HEK293T (cell line): ENCODE measurements at regions not wholly inside any gene's neighbourhood (a gene's known extent, or its start where the extent isn't known, plus 50 kb on each side); places are given as distances from the start of the nearest gene placed in this dataset.

Experiments
- CTCF ChIA-PET: fragments of 350-600 bp; formaldehyde crosslinking; extraction: SDS; loops from one replicate; lab custom pipeline; 2021; ENCODE audit warnings: antibody characterized with exemption, inconsistent platforms; lab: Yijun Ruan, JAX
- POLR2A ChIA-PET: fragments of 350-600 bp; formaldehyde crosslinking; extraction: SDS; loops from one replicate; lab custom pipeline; 2020; ENCODE audit warnings: antibody characterized with exemption, inconsistent platforms; lab: Yijun Ruan, JAX
- DNase-seq: peaks from one replicate; pipeline ENCODE4 v3.0.0; 2012; ENCODE audit warnings: mixed read lengths; ENCODE audit errors: extremely low spot score
- ARNT ChIP-seq: fragments of 450-650 bp; IDR thresholded peaks from 2 replicates; pipeline ENCODE4 v1.6.1; 2017; ENCODE audit warnings: mild to moderate bottlenecking
- BHLHE40 ChIP-seq: fragments of 450-650 bp; IDR thresholded peaks from 2 replicates; pipeline ENCODE4 v1.6.1; 2016; ENCODE audit warnings: mild to moderate bottlenecking, moderate library complexity, borderline replicate concordance
- CTBP1 ChIP-seq: fragments of 450-650 bp; IDR thresholded peaks from 2 replicates; pipeline ENCODE4 v1.6.1; 2016; ENCODE audit warnings: borderline replicate concordance
- ELF4 ChIP-seq: fragments of 450-650 bp; IDR thresholded peaks from 2 replicates; pipeline ENCODE4 v1.6.1; 2017; ENCODE audit warnings: antibody characterized with exemption
- FOXA1 ChIP-seq: fragments of 450-650 bp; IDR thresholded peaks from 2 replicates; pipeline ENCODE4 v1.6.1; 2016; ENCODE audit warnings: mild to moderate bottlenecking
- FOXK2 ChIP-seq: fragments of 450-650 bp; IDR thresholded peaks from 2 replicates; pipeline ENCODE4 v1.6.1; 2016; ENCODE audit warnings: mild to moderate bottlenecking
- FOXM1 ChIP-seq: fragments of 450-650 bp; IDR thresholded peaks from 2 replicates; pipeline ENCODE4 v1.6.1; 2017; ENCODE audit warnings: mild to moderate bottlenecking, borderline replicate concordance
- HDGF ChIP-seq: fragments of 450-650 bp; IDR thresholded peaks from 2 replicates; pipeline ENCODE4 v1.6.1; 2017; ENCODE audit warnings: antibody characterized with exemption, borderline replicate concordance
- L3MBTL2 ChIP-seq: fragments of 450-650 bp; conservative IDR thresholded peaks from 2 replicates; pipeline ENCODE4 v1.6.1; 2016; ENCODE audit warnings: mild to moderate bottlenecking
- LEF1 ChIP-seq: fragments of 450-650 bp; IDR thresholded peaks from 2 replicates; pipeline ENCODE4 v1.6.1; 2017; ENCODE audit warnings: mild to moderate bottlenecking, borderline replicate concordance
- NFRKB ChIP-seq: fragments of 450-650 bp; IDR thresholded peaks from 2 replicates; pipeline ENCODE4 v1.6.1; 2016; ENCODE audit warnings: mild to moderate bottlenecking, moderate library complexity
- SP1 ChIP-seq: fragments of 450-650 bp; IDR thresholded peaks from 2 replicates; pipeline ENCODE4 v1.6.1; 2017
- SUZ12 ChIP-seq: fragments of 450-650 bp; IDR thresholded peaks from 2 replicates; pipeline ENCODE4 v1.6.1; 2016; ENCODE audit warnings: mild to moderate bottlenecking
- TARDBP ChIP-seq: fragments of 450-650 bp; IDR thresholded peaks from 2 replicates; pipeline ENCODE4 v1.6.1; 2016
- ZNF384 ChIP-seq: fragments of 450-650 bp; IDR thresholded peaks from 2 replicates; pipeline ENCODE4 v1.6.1; 2016
- TF ChIP-seq, protein P1 (sequence below): fragments of 450-650 bp; IDR thresholded peaks from 2 replicates; pipeline ENCODE4 v1.6.1; 2016

- ChIA-PET POLR2A (no interaction called here), CTCF (no interaction called here)
- no peak for DNase-seq
- no peak for TF ChIP-seq L3MBTL2
- no peak for TF ChIP-seq HDGF
Observed at GRCh38 chr10:18980089-18980629, 68.4 kb upstream of the MALRD1 start.

DNA sequence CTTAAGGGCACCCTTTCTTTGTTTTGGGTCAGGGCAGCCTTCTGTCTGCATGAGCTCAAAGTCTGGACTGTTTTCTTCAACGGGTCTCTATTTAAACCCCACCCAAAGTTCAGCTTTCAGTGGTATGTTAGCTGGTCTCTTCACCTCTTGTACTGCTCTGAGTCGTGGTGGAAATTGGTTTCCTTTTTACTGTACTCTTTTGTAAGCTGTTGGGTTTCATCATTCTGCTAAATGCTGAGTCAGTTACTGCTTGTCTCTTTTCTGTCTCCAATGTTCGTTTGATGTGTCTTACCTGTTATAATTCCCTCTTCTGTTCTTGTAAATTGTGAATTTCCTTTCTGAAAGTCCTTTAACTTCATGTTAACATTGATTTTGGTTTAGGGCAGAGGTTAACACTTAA is 64.1 kb upstream of the MALRD1 start:
- DNase-seq, result no peak
- POLR2A ChIA-PET, result no interaction called here
- TF ChIP-seq CTBP1 (no peak), ELF4 (no peak), FOXK2 (no peak), L3MBTL2 (no peak), TARDBP (no peak), BHLHE40 (no peak), ARNT (no peak), NFRKB (no peak), SUZ12 (no peak), ZNF384 (no peak), HDGF (no peak)
- TF ChIP-seq, protein P1, sequence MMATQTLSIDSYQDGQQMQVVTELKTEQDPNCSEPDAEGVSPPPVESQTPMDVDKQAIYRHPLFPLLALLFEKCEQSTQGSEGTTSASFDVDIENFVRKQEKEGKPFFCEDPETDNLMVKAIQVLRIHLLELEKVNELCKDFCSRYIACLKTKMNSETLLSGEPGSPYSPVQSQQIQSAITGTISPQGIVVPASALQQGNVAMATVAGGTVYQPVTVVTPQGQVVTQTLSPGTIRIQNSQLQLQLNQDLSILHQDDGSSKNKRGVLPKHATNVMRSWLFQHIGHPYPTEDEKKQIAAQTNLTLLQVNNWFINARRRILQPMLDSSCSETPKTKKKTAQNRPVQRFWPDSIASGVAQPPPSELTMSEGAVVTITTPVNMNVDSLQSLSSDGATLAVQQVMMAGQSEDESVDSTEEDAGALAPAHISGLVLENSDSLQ, result no peak
- CTCF ChIA-PET, result no interaction called here

GRCh38 chr10:18988338-18988737 is 60.3 kb upstream of the MALRD1 start:
- no peak for TF ChIP-seq HDGF
- TF ChIP-seq FOXM1, result no peak
- TF ChIP-seq SP1, result no peak
- TF ChIP-seq FOXK2, result no peak
- no peak for TF ChIP-seq L3MBTL2
- no peak for TF ChIP-seq ZNF384
- no peak for TF ChIP-seq LEF1
- no peak for TF ChIP-seq TARDBP
- no peak for TF ChIP-seq ARNT
- no peak for TF ChIP-seq FOXA1
- TF ChIP-seq BHLHE40, result no peak
- no peak for TF ChIP-seq SUZ12
- TF ChIP-seq CTBP1, result no peak
- TF ChIP-seq NFRKB, result no peak
- TF ChIP-seq ELF4, result no peak
- TF ChIP-seq, protein P1, result no peak
- CTCF ChIA-PET, result no interaction called here
- DNase-seq, result no peak

More at GRCh38 chr10:18988338-18988737, 60.3 kb upstream of the MALRD1 start:
- POLR2A ChIA-PET, result no interaction called here
